Neural cell (in vitro differentiated cells): ENCODE measurements at regions not wholly inside any gene's neighbourhood (a gene's known extent, or its start where the extent isn't known, plus 50 kb on each side); places are given as distances from the start of the nearest gene placed in this dataset.

Experiments used
- H2AFZ ChIP-seq: fragments of 200-600, 300-800 bp; sonication (generic), shearing (Covaris generic); 2 replicates; pipeline ENCODE4 v1.6.0; 2014; ENCODE audit warnings: low read depth, mild to moderate bottlenecking, antibody characterized with exemption, low read length, moderate library complexity
- H3F3A ChIP-seq: fragments of 200-600 bp; shearing (Covaris generic); 2 replicates; pipeline ENCODE4 v1.6.1; 2016; ENCODE audit warnings: mild to moderate bottlenecking, moderate library complexity, mixed read lengths, antibody characterized with exemption, low read length; ENCODE audit not compliant: insufficient read depth, poor library complexity, severe bottlenecking
- H3K27ac ChIP-seq: fragments of 200-600, 300-800 bp; sonication (generic), shearing (Covaris generic); 2 replicates; pipeline ENCODE4 v1.5.1; 2014; ENCODE audit warnings: mild to moderate bottlenecking, low read length, moderate library complexity
- H3K27me3 ChIP-seq: fragments of 300-800, 200-600 bp; sonication (generic), shearing (Covaris generic); 2 replicates; pipeline ENCODE4 v1.6.0; 2014; ENCODE audit warnings: mild to moderate bottlenecking, low read depth, low read length, moderate library complexity; ENCODE audit not compliant: insufficient read depth
- H3K36me3 ChIP-seq: fragments of 300-800, 200-600 bp; sonication (generic), shearing (Covaris generic); 2 replicates; pipeline ENCODE4 v1.5.1; 2014; ENCODE audit warnings: mild to moderate bottlenecking, antibody characterized with exemption, low read length, moderate library complexity; ENCODE audit not compliant: insufficient read depth
- H3K4me2 ChIP-seq: fragments of 300-800, 200-600 bp; sonication (generic), shearing (Covaris generic); 2 replicates; pipeline ENCODE4 v1.6.0; 2014; ENCODE audit warnings: mild to moderate bottlenecking, low read length
- H3K4me3 ChIP-seq: fragments of 300-800, 200-600 bp; sonication (generic), shearing (Covaris generic); 2 replicates; pipeline ENCODE4 v1.5.1; 2014; ENCODE audit warnings: mild to moderate bottlenecking, low read length, moderate library complexity
- H3K79me2 ChIP-seq: fragments of 200-600 bp; shearing (Covaris generic); replicated peaks from 2 replicates; pipeline ENCODE4 v1.6.0; 2014; ENCODE audit warnings: mild to moderate bottlenecking, low read length, moderate library complexity; ENCODE audit not compliant: insufficient read depth
- H3K9ac ChIP-seq: fragments of 300-800, 200-600 bp; sonication (generic), shearing (Covaris generic); 2 replicates; pipeline ENCODE4 v1.6.1; 2016; ENCODE audit warnings: mild to moderate bottlenecking, low read length, mixed read lengths
- H3K9me2 ChIP-seq: fragments of 200-600 bp; shearing (Covaris generic); 2 replicates; pipeline ENCODE4 v1.6.1; 2016; ENCODE audit warnings: mild to moderate bottlenecking, low read length, mixed read lengths; ENCODE audit not compliant: insufficient read depth
- H3K9me3 ChIP-seq: fragments of 200-600, 300-800 bp; sonication (generic), shearing (Covaris generic); 2 replicates; pipeline ENCODE4 v1.6.1; 2016; ENCODE audit warnings: mild to moderate bottlenecking, mixed run types, low read length, moderate library complexity, mixed read lengths
- H4K20me1 ChIP-seq: fragments of 200-600 bp; shearing (Covaris generic); 2 replicates; pipeline ENCODE4 v1.6.1; 2016; ENCODE audit warnings: mild to moderate bottlenecking, mixed run types; ENCODE audit not compliant: insufficient read depth
- CTCF ChIP-seq: fragments of 450-650 bp; IDR thresholded peaks from 2 replicates; pipeline ENCODE4 v1.5.1; 2014; ENCODE audit warnings: antibody characterized with exemption, mild to moderate bottlenecking, moderate library complexity; ENCODE audit not compliant: poor library complexity, severe bottlenecking
- EP300 ChIP-seq: fragments of 450-650 bp; conservative IDR thresholded peaks from 2 replicates; pipeline ENCODE4 v1.6.1; 2014; ENCODE audit warnings: antibody characterized with exemption, mild to moderate bottlenecking, moderate library complexity; ENCODE audit not compliant: poor library complexity, severe bottlenecking
- EZH2 ChIP-seq: fragments of 200-600, 300-800 bp; shearing (Covaris generic), sonication (generic); IDR thresholded peaks from 2 replicates; pipeline ENCODE4 v1.6.1; 2014; ENCODE audit warnings: antibody characterized with exemption, low read length, borderline replicate concordance, mild to moderate bottlenecking; ENCODE audit not compliant: insufficient read depth, poor library complexity, severe bottlenecking
- MXI1 ChIP-seq: fragments of 450-650 bp; conservative IDR thresholded peaks from 2 replicates; pipeline ENCODE4 v1.6.1; 2014; ENCODE audit warnings: antibody characterized with exemption, mild to moderate bottlenecking; ENCODE audit not compliant: poor library complexity, severe bottlenecking
- POLR2AphosphoS5 ChIP-seq: IDR thresholded peaks from 2 replicates; pipeline ENCODE4 v1.6.1; 2012
- RAD21 ChIP-seq: fragments of 450-650 bp; conservative IDR thresholded peaks from 2 replicates; pipeline ENCODE4 v1.6.1; 2014; ENCODE audit warnings: antibody characterized with exemption, mild to moderate bottlenecking, moderate library complexity
- REST ChIP-seq: IDR thresholded peaks from 2 replicates; pipeline ENCODE4 v1.6.1; 2012; ENCODE audit warnings: borderline replicate concordance
- SMC3 ChIP-seq: fragments of 450-650 bp; conservative IDR thresholded peaks from 2 replicates; pipeline ENCODE4 v1.6.1; 2014; ENCODE audit warnings: antibody characterized with exemption, mild to moderate bottlenecking, moderate library complexity; ENCODE audit not compliant: poor library complexity
- TAF1 ChIP-seq: IDR thresholded peaks from 2 replicates; pipeline ENCODE4 v1.6.1; 2012; ENCODE audit warnings: low read depth

- H3K9ac ChIP-seq, result no peak overlapping the region
- no peak overlapping the region for H3K27ac ChIP-seq
- TF ChIP-seq TAF1 (no peak), EP300 (no peak), REST (no peak), CTCF (no peak), MXI1 (no peak), EZH2 (no peak), POLR2AphosphoS5 (no peak), SMC3 (no peak), RAD21 (no peak)
- no peak overlapping the region for H3K4me3 ChIP-seq
- H3K36me3 ChIP-seq, result no peaks in the 10 kb centered on the region
- H3K9me2 ChIP-seq, result no peaks in the 10 kb centered on the region
- no peaks in the 10 kb centered on the region for H3K9me3 ChIP-seq
- no peak overlapping the region for H2AFZ ChIP-seq
- no peaks in the 10 kb centered on the region for H3K27me3 ChIP-seq
- no peaks in the 10 kb centered on the region for H3K79me2 ChIP-seq
- H4K20me1 ChIP-seq, result no peaks in the 10 kb centered on the region
- H3K4me2 ChIP-seq, result no peak overlapping the region
- no peaks in the 10 kb centered on the region for H3F3A ChIP-seq
These were observed 85.7 kb upstream of the CDH13 start for GRCh38 chr16:82541103-82541502.

GRCh38 chr16:82535764-82536163, 91.0 kb upstream of the CDH13 start:
- no peaks in the 10 kb centered on the region for H3K27me3 ChIP-seq
- H3K79me2 ChIP-seq, result no peaks in the 10 kb centered on the region
- no peak overlapping the region for H3K4me2 ChIP-seq
- H4K20me1 ChIP-seq, result no peaks in the 10 kb centered on the region
- H3K36me3 ChIP-seq, result no peaks in the 10 kb centered on the region
- H3K9ac ChIP-seq, result no peak overlapping the region
- no peaks in the 10 kb centered on the region for H3K9me2 ChIP-seq
- H3K9me3 ChIP-seq, result no peaks in the 10 kb centered on the region
- TF ChIP-seq CTCF, result no peak
- no peak for TF ChIP-seq SMC3
- TF ChIP-seq POLR2AphosphoS5, result no peak
- H3K4me3 ChIP-seq, result no peak overlapping the region
- no peak overlapping the region for H2AFZ ChIP-seq
- H3F3A ChIP-seq, result no peaks in the 10 kb centered on the region
- no peak overlapping the region for H3K27ac ChIP-seq
